Activated naive CD8-positive, alpha-beta T cell treated with anti-CD3 and anti-CD28 coated beads, Interleukin-2, amount 50 U/mL, for 24 hours (primary cell): ENCODE measurements at regions not wholly inside any gene's neighbourhood (a gene's known extent, or its start where the extent isn't known, plus 50 kb on each side); places are given as distances from the start of the nearest gene placed in this dataset.

ENCODE experiments used
- ATAC-seq: fragments of 150-1000 bp; cut with Tn5 transposase; one replicate; pipeline ENCODE4 v1.10.0; 2021
- DNase-seq: peaks from one replicate; pipeline ENCODE4 v3.0.0; 2021
- H3K27ac Mint-ChIP-seq: one replicate; pipeline ENCODE4 v1.8.0; 2021; ENCODE audit warnings: mild to moderate bottlenecking, mixed read lengths
- H3K27me3 Mint-ChIP-seq: one replicate; pipeline ENCODE4 v1.8.0; 2021; ENCODE audit warnings: mixed read lengths
- H3K36me3 Mint-ChIP-seq: one replicate; pipeline ENCODE4 v1.8.0; 2021; ENCODE audit warnings: low read depth, mixed read lengths
- H3K4me1 Mint-ChIP-seq: one replicate; pipeline ENCODE4 v1.8.0; 2021; ENCODE audit warnings: mixed read lengths
- H3K4me3 Mint-ChIP-seq: one replicate; pipeline ENCODE4 v1.8.0; 2021; ENCODE audit warnings: mild to moderate bottlenecking, moderate library complexity, mixed read lengths
- H3K9me3 Mint-ChIP-seq: one replicate; pipeline ENCODE4 v1.8.0; 2021; ENCODE audit warnings: mixed read lengths

- DNase-seq (no peak), ATAC-seq (no peak)
- Mint-ChIP-seq H3K36me3 (no peaks in the 10 kb centered on the region), H3K9me3 (peaks cover 8% of the 10 kb centered on the region), H3K27me3 (no peaks in the 10 kb centered on the region), H3K4me3 (no peak overlapping the region), H3K4me1 (no peaks in the 10 kb centered on the region), H3K27ac (no peak overlapping the region)
Observed at GRCh38 chr3:168860592-168860991, 764.9 kb upstream of the GOLIM4 start.

GRCh38 chr3:168860028-168860427 lies 764.3 kb upstream of the GOLIM4 start:
- Mint-ChIP-seq H3K9me3 (peaks cover 8% of the 10 kb centered on the region), H3K27ac (no peak overlapping the region), H3K4me1 (no peaks in the 10 kb centered on the region), H3K27me3 (no peaks in the 10 kb centered on the region), H3K36me3 (no peaks in the 10 kb centered on the region), H3K4me3 (no peak overlapping the region)
- DNase-seq, result no peak
- no peak for ATAC-seq

GRCh38 chr3:168859574-168859973 lies 763.9 kb upstream of the GOLIM4 start:
- H3K4me3 Mint-ChIP-seq, result no peak overlapping the region

GRCh38 chr3:168859143-168859542 lies 763.4 kb upstream of the GOLIM4 start:
- peaks cover 8% of the 10 kb centered on the region for H3K9me3 Mint-ChIP-seq
- DNase-seq (no peak), ATAC-seq (no peak)
- H3K4me3 Mint-ChIP-seq, result no peak overlapping the region
- no peak overlapping the region for H3K27ac Mint-ChIP-seq
- H3K4me1 Mint-ChIP-seq, result no peaks in the 10 kb centered on the region
- no peaks in the 10 kb centered on the region for H3K27me3 Mint-ChIP-seq
- no peaks in the 10 kb centered on the region for H3K36me3 Mint-ChIP-seq

More at GRCh38 chr3:168859574-168859973, 763.9 kb upstream of the GOLIM4 start:
- ATAC-seq (no peak), DNase-seq (no peak)
- Mint-ChIP-seq H3K9me3 (peaks cover 8% of the 10 kb centered on the region), H3K4me1 (no peaks in the 10 kb centered on the region), H3K27me3 (no peaks in the 10 kb centered on the region), H3K36me3 (no peaks in the 10 kb centered on the region), H3K27ac (no peak overlapping the region)

- H3K27ac Mint-ChIP-seq, result no peak overlapping the region
- peaks cover 8% of the 10 kb centered on the region for H3K9me3 Mint-ChIP-seq
- ATAC-seq (no peak), DNase-seq (no peak)
- H3K27me3 Mint-ChIP-seq, result no peaks in the 10 kb centered on the region
- H3K36me3 Mint-ChIP-seq, result no peaks in the 10 kb centered on the region
- no peak overlapping the region for H3K4me3 Mint-ChIP-seq
- no peaks in the 10 kb centered on the region for H3K4me1 Mint-ChIP-seq
Observed at GRCh38 chr3:168858327-168858726, 762.6 kb upstream of the GOLIM4 start.

- Mint-ChIP-seq H3K9me3 (peaks cover 4% of the 10 kb centered on the region), H3K36me3 (no peaks in the 10 kb centered on the region), H3K27ac (no peak overlapping the region), H3K4me1 (peaks cover 2% of the 10 kb centered on the region), H3K4me3 (no peak overlapping the region), H3K27me3 (peaks cover 14% of the 10 kb centered on the region)
- no peak for DNase-seq
- ATAC-seq, result no peak
Observed at GRCh38 chr3:168850109-168850508, 754.4 kb upstream of the GOLIM4 start.

- Mint-ChIP-seq H3K27me3 (peaks cover 14% of the 10 kb centered on the region), H3K36me3 (no peaks in the 10 kb centered on the region), H3K4me1 (peaks cover 2% of the 10 kb centered on the region), H3K9me3 (peaks cover 4% of the 10 kb centered on the region), H3K4me3 (no peak overlapping the region), H3K27ac (no peak overlapping the region)
- no peak for DNase-seq
- no peak for ATAC-seq
Observed at GRCh38 chr3:168847291-168847883, 751.7 kb upstream of the GOLIM4 start.

GRCh38 chr3:168844894-168845482 lies 749.3 kb upstream of the GOLIM4 start:
- Mint-ChIP-seq H3K27me3 (peaks cover 14% of the 10 kb centered on the region), H3K4me1 (peaks cover 2% of the 10 kb centered on the region), H3K9me3 (no peaks in the 10 kb centered on the region), H3K36me3 (no peaks in the 10 kb centered on the region), H3K4me3 (no peak overlapping the region), H3K27ac (no peak overlapping the region)
- DNase-seq, result no peak
- no peak for ATAC-seq

- Mint-ChIP-seq H3K9me3 (no peaks in the 10 kb centered on the region), H3K4me3 (no peak overlapping the region), H3K4me1 (peaks cover 2% of the 10 kb centered on the region), H3K27ac (no peak overlapping the region), H3K36me3 (no peaks in the 10 kb centered on the region), H3K27me3 (peaks cover 14% of the 10 kb centered on the region)
- no peak for ATAC-seq
- no peak for DNase-seq
Observed at GRCh38 chr3:168844472-168844871, 748.7 kb upstream of the GOLIM4 start.

GRCh38 chr3:168843481-168843880 lies 747.8 kb upstream of the GOLIM4 start:
- ATAC-seq (no peak), DNase-seq (no peak)
- Mint-ChIP-seq H3K36me3 (no peaks in the 10 kb centered on the region), H3K27me3 (peaks cover 14% of the 10 kb centered on the region), H3K9me3 (no peaks in the 10 kb centered on the region), H3K4me3 (no peak overlapping the region), H3K4me1 (peaks cover 2% of the 10 kb centered on the region), H3K27ac (no peak overlapping the region)

GRCh38 chr3:168839653-168840052 lies 743.9 kb upstream of the GOLIM4 start:
- no peak overlapping the region for H3K4me3 Mint-ChIP-seq
- no peak overlapping the region for H3K27ac Mint-ChIP-seq
- ATAC-seq (no peak), DNase-seq (no peak)
- H3K4me1 Mint-ChIP-seq, result no peaks in the 10 kb centered on the region
- H3K27me3 Mint-ChIP-seq, result no peaks in the 10 kb centered on the region
- no peaks in the 10 kb centered on the region for H3K9me3 Mint-ChIP-seq
- no peaks in the 10 kb centered on the region for H3K36me3 Mint-ChIP-seq

- no peaks in the 10 kb centered on the region for H3K36me3 Mint-ChIP-seq
- DNase-seq (no peak), ATAC-seq (no peak)
- no peaks in the 10 kb centered on the region for H3K4me1 Mint-ChIP-seq
- H3K27ac Mint-ChIP-seq, result no peak overlapping the region
- H3K27me3 Mint-ChIP-seq, result no peaks in the 10 kb centered on the region
- no peaks in the 10 kb centered on the region for H3K9me3 Mint-ChIP-seq
- no peak overlapping the region for H3K4me3 Mint-ChIP-seq
Observed at GRCh38 chr3:168834558-168834957, 738.8 kb upstream of the GOLIM4 start.

- H3K27me3 Mint-ChIP-seq, result no peaks in the 10 kb centered on the region
- DNase-seq, result no peak
- H3K4me1 Mint-ChIP-seq, result no peaks in the 10 kb centered on the region
- no peaks in the 10 kb centered on the region for H3K36me3 Mint-ChIP-seq
- H3K4me3 Mint-ChIP-seq, result no peak overlapping the region
- ATAC-seq, result no peak
- H3K27ac Mint-ChIP-seq, result no peak overlapping the region
- no peaks in the 10 kb centered on the region for H3K9me3 Mint-ChIP-seq
Observed at GRCh38 chr3:168828943-168829342, 733.2 kb upstream of the GOLIM4 start.

GRCh38 chr3:168828536-168828935 lies 732.8 kb upstream of the GOLIM4 start:
- Mint-ChIP-seq H3K4me3 (no peak overlapping the region), H3K36me3 (no peaks in the 10 kb centered on the region), H3K9me3 (no peaks in the 10 kb centered on the region), H3K4me1 (no peaks in the 10 kb centered on the region), H3K27ac (no peak overlapping the region), H3K27me3 (no peaks in the 10 kb centered on the region)
- ATAC-seq, result no peak
- DNase-seq, result no peak

GRCh38 chr3:168828014-168828413 lies 732.3 kb upstream of the GOLIM4 start:
- no peak overlapping the region for H3K27ac Mint-ChIP-seq

GRCh38 chr3:168824107-168824506 lies 728.4 kb upstream of the GOLIM4 start:
- Mint-ChIP-seq H3K36me3 (no peaks in the 10 kb centered on the region), H3K4me3 (no peak overlapping the region), H3K27ac (no peak overlapping the region), H3K4me1 (no peaks in the 10 kb centered on the region), H3K27me3 (no peaks in the 10 kb centered on the region), H3K9me3 (no peaks in the 10 kb centered on the region)
- no peak for ATAC-seq
- no peak for DNase-seq

More at GRCh38 chr3:168828014-168828413, 732.3 kb upstream of the GOLIM4 start:
- ATAC-seq (no peak), DNase-seq (no peak)
- H3K4me1 Mint-ChIP-seq, result no peaks in the 10 kb centered on the region
- H3K4me3 Mint-ChIP-seq, result no peak overlapping the region
- H3K9me3 Mint-ChIP-seq, result no peaks in the 10 kb centered on the region
- no peaks in the 10 kb centered on the region for H3K27me3 Mint-ChIP-seq
- no peaks in the 10 kb centered on the region for H3K36me3 Mint-ChIP-seq
